CD4-positive, alpha-beta T cell treated with Interleukin-21 for 1 hour (primary cell): ENCODE measurements at regions not wholly inside any gene's neighbourhood (a gene's known extent, or its start where the extent isn't known, plus 50 kb on each side); places are given as distances from the start of the nearest gene placed in this dataset.

Experiments used
- DNase-seq: peaks from one replicate; pipeline ENCODE4 v3.0.0-alpha.2; 2020

- no peak for DNase-seq
Observed at GRCh38 chr13:39859898-39860297, 204.4 kb downstream of the COG6 start.

GRCh38 chr13:39862900-39863299, 207.4 kb downstream of the COG6 start:
- DNase-seq = no peak

GRCh38 chr13:39864221-39864620, 208.8 kb downstream of the COG6 start:
- no peak for DNase-seq

GRCh38 chr13:39866722-39867121, 211.3 kb downstream of the COG6 start:
- no peak for DNase-seq

- no peak for DNase-seq
Observed at GRCh38 chr13:39867807-39868206, 212.3 kb downstream of the COG6 start.

GRCh38 chr13:39870197-39870747, 214.8 kb downstream of the COG6 start:
- DNase-seq = no peak

GRCh38 chr13:39874331-39875053, 219.0 kb downstream of the COG6 start:
- no peak for DNase-seq

GRCh38 chr13:39875111-39875987, 219.9 kb downstream of the COG6 start:
- DNase-seq = no peak

GRCh38 chr13:39876258-39876657, 220.8 kb downstream of the COG6 start:
- DNase-seq = no peak

GRCh38 chr13:39877134-39877533, 221.7 kb downstream of the COG6 start:
- DNase-seq = no peak

- DNase-seq = no peak
Observed at GRCh38 chr13:39879286-39880035, 224.0 kb downstream of the COG6 start.

- DNase-seq = no peak
Observed at GRCh38 chr13:39881383-39881782, 225.9 kb downstream of the COG6 start.

GRCh38 chr13:39881887-39882286, 226.4 kb downstream of the COG6 start:
- no peak for DNase-seq

- DNase-seq = no peak
Observed at GRCh38 chr13:39884166-39884565, 228.7 kb downstream of the COG6 start.

- no peak for DNase-seq
Observed at GRCh38 chr13:39886336-39886735, 230.9 kb downstream of the COG6 start.

- DNase-seq = no peak
Observed at GRCh38 chr13:39887387-39887786, 231.9 kb downstream of the COG6 start.

- DNase-seq = no peak
Observed at GRCh38 chr13:39888865-39889810, 233.7 kb downstream of the COG6 start.

GRCh38 chr13:39890537-39890936, 235.1 kb downstream of the COG6 start:
- no peak for DNase-seq

GRCh38 chr13:39892721-39893685, 237.5 kb downstream of the COG6 start:
- peak; percentile 13 for DNase-seq

GRCh38 chr13:39893808-39894207, 238.3 kb downstream of the COG6 start:
- DNase-seq = no peak

GRCh38 chr13:39894586-39894985, 239.1 kb downstream of the COG6 start:
- DNase-seq = no peak
